ENCODE measurements at regions not wholly inside any gene's neighbourhood (a gene's known extent, or its start where the extent isn't known, plus 50 kb on each side); places are given as distances from the start of the nearest gene placed in this dataset.

DNA sequence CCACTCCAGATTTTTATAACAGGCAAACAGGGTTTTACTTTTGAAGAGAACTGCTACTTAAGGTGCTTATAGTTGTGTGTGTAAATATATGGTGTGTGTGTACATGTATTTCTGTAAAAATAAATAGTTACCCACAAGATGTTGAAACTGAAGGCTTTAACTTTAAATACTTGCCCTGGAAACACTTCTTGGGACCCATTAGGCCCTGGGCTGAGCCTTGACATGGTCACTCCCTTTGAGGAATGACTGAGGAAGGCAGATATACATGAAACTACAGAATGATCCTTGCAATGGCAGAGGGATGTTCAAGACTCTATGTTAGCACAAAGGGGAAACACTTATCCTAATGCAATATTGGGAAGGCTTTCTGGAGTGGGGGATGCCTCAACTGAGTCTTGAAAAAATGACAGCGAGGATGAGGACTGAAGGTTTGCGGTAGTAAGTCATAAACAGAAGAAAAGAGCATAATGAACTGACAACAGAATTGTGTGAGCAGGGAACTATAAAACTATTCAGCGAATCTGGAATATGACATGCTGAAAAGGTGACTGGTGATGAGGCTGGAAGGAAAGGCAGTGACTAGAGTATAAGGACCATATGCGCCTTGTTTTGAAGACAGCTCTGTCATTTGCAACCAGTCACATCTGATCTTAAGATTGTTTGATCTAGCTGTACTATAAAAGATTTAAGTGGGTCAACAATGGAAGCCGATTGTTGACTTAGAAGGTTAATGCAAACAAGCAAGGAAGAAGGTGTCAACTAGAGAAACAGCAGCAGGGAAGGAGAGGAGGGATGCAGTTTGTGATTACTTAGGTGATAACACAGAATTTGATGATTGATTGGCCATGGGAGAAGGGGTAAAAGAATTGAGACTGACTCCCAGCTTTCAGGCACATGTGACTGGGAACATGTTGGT is 64.4 kb upstream of the COL21A1 start:
- no peak for TF ChIP-seq ZFX (IDR thresholded peaks at IDR 0.05; ENCODE audit: borderline replicate concordance)
- TF ChIP-seq, protein P1, sequence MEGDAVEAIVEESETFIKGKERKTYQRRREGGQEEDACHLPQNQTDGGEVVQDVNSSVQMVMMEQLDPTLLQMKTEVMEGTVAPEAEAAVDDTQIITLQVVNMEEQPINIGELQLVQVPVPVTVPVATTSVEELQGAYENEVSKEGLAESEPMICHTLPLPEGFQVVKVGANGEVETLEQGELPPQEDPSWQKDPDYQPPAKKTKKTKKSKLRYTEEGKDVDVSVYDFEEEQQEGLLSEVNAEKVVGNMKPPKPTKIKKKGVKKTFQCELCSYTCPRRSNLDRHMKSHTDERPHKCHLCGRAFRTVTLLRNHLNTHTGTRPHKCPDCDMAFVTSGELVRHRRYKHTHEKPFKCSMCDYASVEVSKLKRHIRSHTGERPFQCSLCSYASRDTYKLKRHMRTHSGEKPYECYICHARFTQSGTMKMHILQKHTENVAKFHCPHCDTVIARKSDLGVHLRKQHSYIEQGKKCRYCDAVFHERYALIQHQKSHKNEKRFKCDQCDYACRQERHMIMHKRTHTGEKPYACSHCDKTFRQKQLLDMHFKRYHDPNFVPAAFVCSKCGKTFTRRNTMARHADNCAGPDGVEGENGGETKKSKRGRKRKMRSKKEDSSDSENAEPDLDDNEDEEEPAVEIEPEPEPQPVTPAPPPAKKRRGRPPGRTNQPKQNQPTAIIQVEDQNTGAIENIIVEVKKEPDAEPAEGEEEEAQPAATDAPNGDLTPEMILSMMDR (IDR thresholded peaks at IDR 0.05) = no peak
- H3K27ac ChIP-seq = peak overlapping the region; percentile 19

DNA sequence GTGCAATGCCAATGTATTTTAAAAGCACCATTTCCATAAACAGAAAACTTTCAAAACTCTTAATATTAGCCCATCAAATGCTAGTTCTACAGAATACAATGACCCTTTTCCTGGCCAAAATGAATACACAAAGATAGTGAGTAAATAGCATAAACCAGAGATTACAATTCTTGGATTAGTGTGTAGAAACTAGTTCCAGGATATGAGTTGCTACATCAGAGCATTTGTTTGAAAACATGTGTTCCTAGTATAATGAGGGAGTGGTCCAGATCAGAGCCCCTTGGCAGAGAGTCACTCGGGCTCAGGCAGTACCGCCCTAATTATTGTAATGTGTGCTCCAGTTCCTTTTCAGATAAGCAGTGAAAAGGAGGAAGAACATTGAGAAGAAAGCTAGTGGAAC is 63.7 kb upstream of the COL21A1 start:
- no peak overlapping the region for H3K27ac ChIP-seq
- TF ChIP-seq ZFX (IDR thresholded peaks at IDR 0.05; ENCODE audit: borderline replicate concordance) = no peak
- TF ChIP-seq, protein P1 (IDR thresholded peaks at IDR 0.05) = no peak

DNA sequence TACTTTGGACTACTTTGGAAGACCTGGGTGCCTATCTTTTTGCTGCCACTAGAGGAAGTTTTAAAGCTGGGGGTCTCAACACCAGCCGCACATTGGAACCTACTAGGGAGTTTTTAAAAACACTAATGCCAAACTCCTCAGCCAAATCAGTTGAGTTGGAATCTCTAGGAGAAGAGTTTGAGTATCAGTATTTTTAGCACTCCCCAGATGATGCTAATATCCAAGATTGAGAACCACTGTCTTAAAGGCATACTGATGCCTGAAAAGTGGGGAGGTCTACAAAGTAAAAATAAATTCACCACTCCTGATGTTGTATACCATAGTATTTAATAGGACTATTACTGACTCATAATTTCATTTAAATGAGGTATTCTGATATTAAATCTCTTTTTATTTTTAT is 62.9 kb upstream of the COL21A1 start:
- TF ChIP-seq, protein P1 (IDR thresholded peaks at IDR 0.05) = no peak
- TF ChIP-seq ZFX (IDR thresholded peaks at IDR 0.05; ENCODE audit: borderline replicate concordance) = no peak

DNA sequence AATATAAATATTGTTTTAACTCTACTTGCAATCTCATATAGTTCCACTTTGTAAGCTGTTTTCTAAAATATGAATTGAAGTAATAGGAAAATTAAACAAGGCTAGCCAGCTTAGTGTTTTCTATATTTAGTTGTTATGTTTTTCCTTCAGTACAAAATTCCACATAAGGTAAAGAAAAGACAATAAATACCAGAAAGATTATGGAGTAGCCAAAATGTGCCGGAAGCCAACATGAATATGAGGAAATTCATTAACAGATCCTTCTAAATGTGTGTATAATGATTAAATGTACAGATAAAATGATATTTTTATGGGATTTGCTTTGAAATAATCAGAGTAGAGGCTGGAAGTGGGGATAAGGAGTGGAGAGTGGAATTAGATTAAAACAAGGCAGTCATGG is 52.5 kb upstream of the COL21A1 start:
- TF ChIP-seq ZFX (IDR thresholded peaks at IDR 0.05; ENCODE audit: borderline replicate concordance) = no peak
- H3K27ac ChIP-seq = no peak overlapping the region

More for the DNA sequence above, 62.9 kb upstream of the COL21A1 start:
- no peak overlapping the region for H3K27ac ChIP-seq

DNA sequence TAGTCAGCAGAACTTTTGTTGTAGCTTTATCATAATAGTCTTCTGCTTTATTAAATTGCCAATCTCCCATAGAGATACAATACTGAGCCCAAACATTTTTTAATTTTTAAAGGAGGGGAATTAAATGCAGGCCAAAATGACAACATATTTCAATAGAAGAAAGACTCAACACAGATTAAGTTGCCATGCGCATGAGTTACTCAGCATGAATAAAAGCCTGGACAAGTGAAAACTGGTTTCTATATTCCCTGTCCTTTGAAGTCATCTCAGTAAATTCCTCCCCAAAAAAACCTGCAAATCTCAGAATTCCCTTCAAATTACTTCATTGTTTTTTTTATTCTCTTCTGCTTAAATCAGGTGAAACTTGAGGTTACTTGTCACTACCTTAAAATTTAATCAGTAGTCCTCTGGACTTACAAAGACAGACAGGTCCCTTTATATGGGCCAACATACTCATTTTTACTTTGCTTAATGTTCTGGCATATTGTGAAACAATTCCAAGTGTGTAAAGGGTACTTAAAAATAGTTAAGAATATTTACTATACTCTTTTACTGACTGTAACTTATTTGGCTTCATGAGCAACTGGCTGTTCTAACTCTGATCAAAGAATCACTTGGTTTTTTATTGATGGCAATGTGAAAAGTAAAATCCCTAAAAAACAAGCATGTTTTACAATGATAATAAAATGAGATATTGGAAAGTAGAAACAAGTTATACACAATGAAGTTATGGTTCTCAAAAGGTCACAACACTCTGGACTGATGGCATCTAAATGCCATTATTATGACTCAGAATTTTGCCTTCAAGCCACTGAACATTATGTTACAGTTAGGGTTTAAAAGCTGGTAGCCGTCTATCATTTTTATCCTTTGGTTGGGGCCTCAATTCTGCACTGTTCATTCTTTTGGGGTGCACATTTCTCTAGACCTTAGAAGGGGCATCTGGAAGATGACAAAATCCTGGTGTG is 49.9 kb upstream of the COL21A1 start:
- no peak overlapping the region for H3K27ac ChIP-seq
- TF ChIP-seq, protein P1 (IDR thresholded peaks at IDR 0.05) = no peak
- no peak for TF ChIP-seq ZFX (IDR thresholded peaks at IDR 0.05; ENCODE audit: borderline replicate concordance)

Measured in 22Rv1 (cell line).